ENCODE measurements at regions not wholly inside any gene's neighbourhood (a gene's known extent, or its start where the extent isn't known, plus 50 kb on each side); places are given as distances from the start of the nearest gene placed in this dataset.

DNA sequence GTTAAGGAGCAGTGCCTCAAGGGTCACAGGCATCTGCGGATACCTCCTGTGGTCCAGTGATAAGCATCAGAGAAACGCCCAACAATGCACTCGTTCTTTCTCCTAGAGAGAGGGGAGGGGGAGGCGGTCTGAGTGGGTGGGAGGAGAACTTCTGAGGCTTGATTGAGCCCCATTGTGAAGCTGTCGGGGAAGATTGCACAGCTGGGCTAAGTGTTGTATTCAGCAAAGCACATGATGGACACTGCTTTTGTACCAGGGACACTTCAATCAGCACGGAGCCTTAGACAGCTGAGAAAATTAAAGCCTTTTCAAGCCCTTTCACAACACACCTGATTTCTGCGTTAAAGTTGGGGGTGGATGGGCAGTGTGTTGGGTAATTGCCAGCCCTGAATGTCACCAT is 230.3 kb upstream of the GHITM start:
- no peak for DNase-seq

DNA sequence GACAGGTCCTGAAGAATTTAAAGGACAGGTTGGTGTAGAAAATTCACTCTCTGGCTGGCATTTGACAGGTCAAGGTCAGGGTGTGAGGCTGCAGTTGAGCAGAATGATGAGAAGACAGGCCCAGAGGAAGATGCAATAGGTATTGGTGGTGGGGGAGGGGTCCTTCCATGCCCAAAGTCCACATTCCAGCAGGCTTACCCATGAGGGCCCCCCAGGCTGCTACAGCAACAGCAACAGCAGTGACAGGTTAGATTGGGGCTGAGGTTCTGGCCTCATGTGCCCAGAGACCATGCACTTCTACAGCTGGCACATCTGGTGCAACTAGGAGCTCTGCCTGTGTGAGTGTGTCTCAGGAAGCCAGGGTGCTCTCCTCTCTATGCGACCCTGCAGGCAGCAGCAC is 223.5 kb upstream of the GHITM start:
- DNase-seq: no peak

GRCh38 chr10:83917537-83918506 is 221.5 kb upstream of the GHITM start:
- DNase-seq: no peak

GRCh38 chr10:83919187-83919586 is 220.1 kb upstream of the GHITM start:
- DNase-seq: no peak

DNA sequence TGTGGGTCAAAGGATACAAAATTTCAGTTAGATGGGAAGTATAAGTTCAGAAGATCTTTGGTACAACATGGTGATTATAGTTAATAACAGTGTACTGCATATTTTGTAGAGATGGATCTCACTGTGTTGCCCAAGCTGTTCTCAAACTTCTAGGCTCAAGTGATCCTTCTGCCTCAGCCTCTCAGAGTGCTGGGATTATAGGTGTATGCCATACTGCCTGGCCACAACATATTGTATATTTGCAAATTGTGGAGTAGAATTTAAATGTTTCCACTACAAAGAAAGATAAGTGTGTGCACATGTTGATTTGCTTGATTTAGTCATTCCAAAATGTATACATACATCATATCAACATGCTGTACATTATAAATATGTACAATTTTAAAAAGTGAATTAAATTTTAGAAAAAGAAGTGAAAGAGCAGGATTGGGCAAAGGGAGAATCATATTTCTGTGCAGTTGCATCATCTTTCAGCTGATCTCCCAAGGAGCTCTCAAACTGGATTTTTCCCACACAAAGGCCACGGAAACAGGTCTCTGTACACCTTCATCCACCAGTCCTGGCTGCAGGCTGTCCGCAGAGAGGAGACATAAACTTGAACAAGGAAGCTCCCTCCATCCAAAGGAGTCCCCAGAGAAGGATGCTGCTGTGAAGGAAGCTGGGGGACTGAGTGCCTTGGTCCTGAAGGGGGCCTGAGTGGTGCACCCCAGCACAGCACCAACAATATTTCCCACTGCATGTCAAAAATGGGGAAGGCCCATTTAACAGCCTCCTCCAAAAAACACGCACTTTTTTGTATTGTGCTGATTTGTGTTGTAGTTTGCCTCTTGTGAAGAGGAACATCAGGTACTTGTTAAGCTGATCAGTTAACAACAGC is 217.1 kb upstream of the GHITM start:
- DNase-seq: no peak

DNA sequence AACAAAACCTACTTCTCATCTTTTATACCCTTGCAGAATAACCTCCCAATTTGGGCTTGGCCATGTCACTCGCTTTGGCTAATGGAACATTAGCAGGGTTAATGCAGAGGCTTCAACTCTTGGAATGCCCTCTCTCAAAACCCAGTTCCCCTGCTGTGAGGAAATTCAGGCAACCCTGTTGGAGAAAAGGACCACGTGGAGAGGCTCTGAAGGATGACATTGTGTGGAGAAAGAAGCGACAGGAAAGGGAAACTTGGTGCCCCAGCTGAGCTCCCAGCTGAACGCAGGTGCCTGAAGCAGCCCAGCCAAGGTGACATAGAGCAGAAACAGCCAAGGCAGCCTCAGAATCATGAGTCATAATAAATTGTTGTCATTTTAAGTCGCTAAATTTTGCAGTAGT is 214.2 kb upstream of the GHITM start:
- DNase-seq: no peak

DNA sequence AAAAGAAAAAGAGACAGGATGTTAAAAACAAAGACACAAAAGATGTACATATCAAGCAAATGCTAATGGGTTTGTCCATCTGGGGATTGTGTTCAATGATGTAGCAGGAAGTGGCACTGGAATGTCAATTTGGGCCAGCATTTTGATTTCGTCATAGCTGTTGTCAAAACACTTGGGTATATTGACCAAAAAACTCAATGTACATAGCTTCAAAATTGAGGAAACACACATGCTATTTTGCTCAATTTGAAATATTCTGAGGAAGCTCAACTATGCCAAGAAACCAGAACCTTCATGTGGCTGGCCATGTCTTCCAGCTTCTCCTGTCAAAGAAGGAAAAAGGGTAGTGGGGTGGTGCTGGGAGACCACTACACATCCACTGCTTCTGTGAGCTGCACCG is 212.7 kb upstream of the GHITM start:
- DNase-seq: no peak

GRCh38 chr10:83927166-83927565 is 212.1 kb upstream of the GHITM start:
- no peak for DNase-seq

- DNase-seq: no peak
These were observed 209.9 kb upstream of the GHITM start for GRCh38 chr10:83929399-83929798.

GRCh38 chr10:83931669-83932068 is 207.6 kb upstream of the GHITM start:
- DNase-seq: no peak

- no peak for DNase-seq
These were observed 207.1 kb upstream of the GHITM start for GRCh38 chr10:83932245-83932644.

- no peak for DNase-seq
These were observed 205.2 kb upstream of the GHITM start for GRCh38 chr10:83934062-83934461.

GRCh38 chr10:83934641-83935338 is 204.5 kb upstream of the GHITM start:
- DNase-seq: no peak

DNA sequence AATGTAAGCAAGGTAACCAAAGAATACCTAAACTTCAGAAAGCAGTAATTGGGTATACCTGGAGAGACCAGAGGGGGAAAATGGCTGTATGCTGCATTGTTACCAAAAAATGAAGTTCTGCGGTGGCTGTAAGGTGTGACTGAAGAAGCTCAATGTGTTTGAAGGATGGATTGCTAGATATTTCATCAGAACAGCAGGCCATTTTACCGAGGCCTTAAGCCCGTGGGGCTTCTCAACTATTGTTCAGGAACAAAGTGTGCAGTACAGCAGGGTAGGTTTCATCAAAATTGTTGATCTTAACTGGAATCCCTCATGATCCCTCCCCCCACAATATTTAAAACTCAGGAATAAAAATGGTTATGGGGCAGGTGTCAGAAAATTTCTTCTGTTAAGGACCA is 204.0 kb upstream of the GHITM start:
- no peak for DNase-seq

GRCh38 chr10:83935911-83936310 is 203.4 kb upstream of the GHITM start:
- DNase-seq: no peak

DNA sequence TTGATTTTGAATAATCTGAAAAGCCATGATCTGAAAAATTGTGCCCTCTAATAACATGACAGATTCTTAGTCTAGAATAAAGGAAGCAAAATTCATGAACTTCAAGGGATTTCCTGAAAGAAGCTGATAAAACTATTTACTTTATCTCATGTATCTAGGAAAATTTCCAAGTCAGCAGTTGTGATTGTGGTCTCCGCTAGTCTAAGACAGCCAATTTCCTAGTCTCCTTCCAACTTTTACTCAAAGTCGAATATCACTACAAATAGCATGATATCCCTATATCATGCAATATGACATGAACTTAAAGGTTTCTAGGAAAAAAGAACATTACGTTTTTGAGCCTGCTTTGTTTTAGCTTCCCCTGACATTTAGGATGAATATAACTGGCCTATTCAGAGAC is 202.1 kb upstream of the GHITM start:
- DNase-seq: no peak

DNA sequence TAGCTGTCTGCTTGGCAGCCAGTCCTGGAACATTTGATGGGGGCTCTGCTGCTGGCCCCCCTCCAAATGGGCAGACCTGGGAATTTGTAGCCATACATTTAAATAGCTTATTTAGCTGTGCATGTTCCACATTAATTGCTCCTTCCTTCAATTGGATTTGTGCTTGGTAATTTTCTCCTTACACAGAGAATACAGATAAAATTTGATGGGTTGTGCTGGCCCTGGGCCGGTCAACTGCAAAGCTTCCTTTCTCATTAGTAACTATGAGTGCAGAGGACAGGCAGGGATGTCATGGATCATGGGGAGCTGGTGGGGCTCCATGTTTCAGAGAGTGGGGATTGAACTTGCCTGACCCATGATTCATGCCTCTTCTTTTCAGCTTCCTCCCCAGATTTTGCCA is 201.5 kb upstream of the GHITM start:
- no peak for DNase-seq

DNA sequence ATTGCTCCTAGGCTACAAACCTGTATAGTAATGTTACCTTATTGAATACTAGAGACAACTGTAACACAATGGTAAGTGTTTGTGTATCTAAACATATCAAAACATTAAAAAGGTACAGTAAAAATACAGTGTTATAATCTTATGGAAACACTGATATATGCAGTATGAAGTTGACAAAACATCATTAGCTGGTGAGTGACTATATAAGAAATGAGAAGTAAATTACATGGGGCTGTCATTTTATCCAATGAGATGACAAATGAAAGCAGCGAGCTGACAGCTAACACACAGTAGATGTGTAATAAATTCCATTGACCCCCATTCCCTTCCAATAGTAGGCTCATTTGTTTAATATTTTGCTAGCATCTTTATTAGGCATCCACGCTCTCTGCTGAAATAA is 198.1 kb upstream of the GHITM start:
- no peak for DNase-seq

GRCh38 chr10:83942410-83942809 is 196.9 kb upstream of the GHITM start:
- no peak for DNase-seq

DNA sequence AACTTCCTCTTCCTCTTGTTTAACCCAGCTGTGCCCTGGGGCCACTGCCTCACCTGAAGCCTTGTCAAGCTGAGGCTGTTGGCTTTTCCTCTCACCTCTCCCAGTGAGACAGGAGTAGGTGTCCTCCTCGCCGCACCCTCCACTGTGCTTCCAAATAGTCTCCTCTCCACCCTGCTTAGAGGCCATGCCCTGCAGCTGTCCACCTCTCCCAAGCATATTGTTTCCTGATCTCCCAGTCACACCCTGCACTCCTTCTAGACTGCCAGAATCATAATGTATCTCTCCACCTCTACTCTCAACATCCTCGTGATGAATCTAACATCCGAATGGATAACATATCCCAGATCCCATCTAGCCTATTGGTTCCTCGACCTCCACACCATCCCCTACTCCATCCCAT is 196.3 kb upstream of the GHITM start:
- no peak for DNase-seq

DNA sequence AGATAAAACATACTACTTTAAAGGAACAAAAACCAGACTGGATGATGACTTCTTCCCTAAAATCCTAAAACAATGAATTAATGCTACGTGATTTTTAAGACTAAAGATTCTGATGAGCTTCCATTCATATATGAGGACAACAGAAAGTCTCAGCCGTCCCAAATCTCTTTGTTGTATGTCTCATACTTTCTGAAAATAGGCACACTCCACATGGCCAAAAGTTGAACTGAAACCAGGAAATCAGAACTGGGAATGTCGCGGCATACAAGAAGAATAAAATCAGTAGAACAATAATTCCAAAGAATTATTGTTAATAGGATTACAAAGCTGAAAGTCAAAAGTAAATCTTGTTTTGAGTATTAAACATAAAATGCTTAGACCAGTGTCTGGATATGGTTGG is 195.4 kb upstream of the GHITM start:
- DNase-seq: no peak

GRCh38 chr10:83945982-83946718 is 193.2 kb upstream of the GHITM start:
- no peak for DNase-seq

DNA sequence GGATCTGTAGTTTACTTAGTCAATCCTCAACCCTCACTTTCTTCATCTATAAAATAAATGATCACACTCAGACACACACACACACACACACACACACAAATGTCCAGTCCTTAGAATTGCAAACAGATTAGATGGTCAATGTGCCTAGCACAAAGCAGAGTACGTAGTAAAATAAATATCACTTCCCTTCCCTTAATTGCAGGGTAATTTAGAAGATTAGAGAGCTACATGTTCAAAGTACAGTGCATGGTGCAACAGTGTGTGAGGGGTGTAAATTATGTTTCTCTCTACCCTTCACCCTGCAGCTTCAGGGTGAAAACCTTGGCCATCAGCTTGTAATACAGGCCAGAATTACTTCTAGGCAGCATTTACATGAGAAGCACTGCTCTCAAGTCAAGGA is 187.0 kb upstream of the GHITM start:
- no peak for DNase-seq
